ENCODE measurements at regions not wholly inside any gene's neighbourhood (a gene's known extent, or its start where the extent isn't known, plus 50 kb on each side); places are given as distances from the start of the nearest gene placed in this dataset.

- no peak overlapping the region for H2BK12ac ChIP-seq (ENCODE audit: low read length)
- H3K79me1 ChIP-seq (ENCODE audit: low read depth, low read length) = no peaks in the 10 kb centered on the region
- no peak overlapping the region for H3K4me2 ChIP-seq (ENCODE audit: insufficient read depth, low read length, poor library complexity, severe bottlenecking)
- H4K91ac ChIP-seq (ENCODE audit: low read depth, low read length, poor library complexity) = no peak overlapping the region
- H3K27me3 ChIP-seq (ENCODE audit: control insufficient read depth in 3 of 3, insufficient read depth in 3 of 3, low read depth in 1 of 3, low read length in 3 of 3) = no peaks in the 10 kb centered on the region
- no peak overlapping the region for H3K9ac ChIP-seq (ENCODE audit: low read depth, low read length, poor library complexity)
- no peak overlapping the region for H3K18ac ChIP-seq (ENCODE audit: low read length)
- no peak overlapping the region for H2BK15ac ChIP-seq (ENCODE audit: low read length)
- H2AK5ac ChIP-seq (ENCODE audit: low read depth, low read length) = no peak overlapping the region
- H3K4ac ChIP-seq (ENCODE audit: low read length) = no peak overlapping the region
- no peaks in the 10 kb centered on the region for H3K9me3 ChIP-seq (replicated peaks in 1 of 2; ENCODE audit: control insufficient read depth in 2 of 2, insufficient read depth in 1 of 2, low read depth in 1 of 2, low read length in 2 of 2)
- no peak overlapping the region for H3K27ac ChIP-seq (replicated peaks; ENCODE audit: low read length)
- no peak overlapping the region for H3K14ac ChIP-seq (ENCODE audit: low read length)
- WGBS, 2 donors (ENCODE audit: extremely low coverage in 2 of 2, insufficient read length in 2 of 2, insufficient replicate concordance in 1 of 2) = no CpG with 5 or more reads among the region's 1 CpG
- H2BK5ac ChIP-seq (ENCODE audit: low read length) = no peak overlapping the region
- DNase-seq (ENCODE audit: low spot score) = no peak
- H4K8ac ChIP-seq (ENCODE audit: low read depth, low read length) = no peak overlapping the region
- no peaks in the 10 kb centered on the region for H3K4me1 ChIP-seq (ENCODE audit: control insufficient read depth in 2 of 2, insufficient read depth in 1 of 2, low read depth in 1 of 2, low read length in 2 of 2)
- no peak overlapping the region for H3K23ac ChIP-seq (ENCODE audit: low read depth, low read length, poor library complexity)
- H3K4me3 ChIP-seq (ENCODE audit: low read length in 2 of 2) = no peak overlapping the region
- H2BK120ac ChIP-seq (ENCODE audit: low read depth, low read length) = no peak overlapping the region
- H2AFZ ChIP-seq (ENCODE audit: low read length) = no peak overlapping the region
- H3K36me3 ChIP-seq (replicated peaks in 1 of 2; ENCODE audit: control insufficient read depth in 2 of 2, insufficient read depth in 2 of 2, low read length in 2 of 2) = no peaks in the 10 kb centered on the region
These were observed 98.1 kb downstream of the VSIG4 start for GRCh38 chrX:65941775-65942174.

- Histone ChIP-seq H3K4me2 (ENCODE audit: insufficient read depth, low read length, poor library complexity, severe bottlenecking) (no peak overlapping the region), H3K27me3 (ENCODE audit: control insufficient read depth in 3 of 3, insufficient read depth in 3 of 3, low read depth in 1 of 3, low read length in 3 of 3) (no peaks in the 10 kb centered on the region), H3K36me3 (replicated peaks in 1 of 2; ENCODE audit: control insufficient read depth in 2 of 2, insufficient read depth in 2 of 2, low read length in 2 of 2) (no peaks in the 10 kb centered on the region), H3K4me1 (ENCODE audit: control insufficient read depth in 2 of 2, insufficient read depth in 1 of 2, low read depth in 1 of 2, low read length in 2 of 2) (no peaks in the 10 kb centered on the region), H3K14ac (ENCODE audit: low read length) (no peak overlapping the region), H2BK120ac (ENCODE audit: low read depth, low read length) (no peak overlapping the region), H3K4me3 (ENCODE audit: low read length in 2 of 2) (no peak overlapping the region), H3K27ac (replicated peaks; ENCODE audit: low read length) (no peak overlapping the region), H2BK5ac (ENCODE audit: low read length) (no peak overlapping the region), H4K8ac (ENCODE audit: low read depth, low read length) (no peak overlapping the region), H3K9me3 (replicated peaks in 1 of 2; ENCODE audit: control insufficient read depth in 2 of 2, insufficient read depth in 1 of 2, low read depth in 1 of 2, low read length in 2 of 2) (no peaks in the 10 kb centered on the region), H2BK15ac (ENCODE audit: low read length) (no peak overlapping the region), H3K23ac (ENCODE audit: low read depth, low read length, poor library complexity) (no peak overlapping the region), H2AFZ (ENCODE audit: low read length) (no peak overlapping the region), H2AK5ac (ENCODE audit: low read depth, low read length) (no peak overlapping the region), H3K79me1 (ENCODE audit: low read depth, low read length) (no peaks in the 10 kb centered on the region), H3K18ac (ENCODE audit: low read length) (no peak overlapping the region), H4K91ac (ENCODE audit: low read depth, low read length, poor library complexity) (no peak overlapping the region), H2BK12ac (ENCODE audit: low read length) (no peak overlapping the region), H3K9ac (ENCODE audit: low read depth, low read length, poor library complexity) (no peak overlapping the region), H3K4ac (ENCODE audit: low read length) (no peak overlapping the region)
- WGBS, 2 donors (ENCODE audit: extremely low coverage in 2 of 2, insufficient read length in 2 of 2, insufficient replicate concordance in 1 of 2) = no CpG with 5 or more reads among the region's 2 CpGs
- no peak for DNase-seq (ENCODE audit: low spot score)
These were observed 106.7 kb downstream of the VSIG4 start for GRCh38 chrX:65933085-65933589.

- Histone ChIP-seq H3K9me3 (replicated peaks in 1 of 2; ENCODE audit: control insufficient read depth in 2 of 2, insufficient read depth in 1 of 2, low read depth in 1 of 2, low read length in 2 of 2) (no peaks in the 10 kb centered on the region), H4K91ac (ENCODE audit: low read depth, low read length, poor library complexity) (no peak overlapping the region), H3K9ac (ENCODE audit: low read depth, low read length, poor library complexity) (no peak overlapping the region), H3K14ac (ENCODE audit: low read length) (no peak overlapping the region), H3K27me3 (ENCODE audit: control insufficient read depth in 3 of 3, insufficient read depth in 3 of 3, low read depth in 1 of 3, low read length in 3 of 3) (no peaks in the 10 kb centered on the region), H3K4ac (ENCODE audit: low read length) (no peak overlapping the region), H3K79me1 (ENCODE audit: low read depth, low read length) (no peaks in the 10 kb centered on the region), H3K4me2 (ENCODE audit: insufficient read depth, low read length, poor library complexity, severe bottlenecking) (no peak overlapping the region), H3K23ac (ENCODE audit: low read depth, low read length, poor library complexity) (no peak overlapping the region), H4K8ac (ENCODE audit: low read depth, low read length) (no peak overlapping the region), H2BK120ac (ENCODE audit: low read depth, low read length) (no peak overlapping the region), H2BK5ac (ENCODE audit: low read length) (no peak overlapping the region), H3K4me3 (ENCODE audit: low read length in 2 of 2) (no peak overlapping the region), H2AK5ac (ENCODE audit: low read depth, low read length) (no peak overlapping the region), H2BK12ac (ENCODE audit: low read length) (no peak overlapping the region), H2BK15ac (ENCODE audit: low read length) (no peak overlapping the region), H3K36me3 (replicated peaks in 1 of 2; ENCODE audit: control insufficient read depth in 2 of 2, insufficient read depth in 2 of 2, low read length in 2 of 2) (no peaks in the 10 kb centered on the region), H2AFZ (ENCODE audit: low read length) (no peak overlapping the region), H3K18ac (ENCODE audit: low read length) (no peak overlapping the region), H3K27ac (replicated peaks; ENCODE audit: low read length) (no peak overlapping the region), H3K4me1 (ENCODE audit: control insufficient read depth in 2 of 2, insufficient read depth in 1 of 2, low read depth in 1 of 2, low read length in 2 of 2) (no peaks in the 10 kb centered on the region)
- no CpG with 5 or more reads among the region's 10 CpGs for WGBS, 2 donors (ENCODE audit: extremely low coverage in 2 of 2, insufficient read length in 2 of 2, insufficient replicate concordance in 1 of 2)
- no peak for DNase-seq (ENCODE audit: low spot score)
These were observed 107.5 kb downstream of the VSIG4 start for GRCh38 chrX:65932173-65933084.

GRCh38 chrX:65928522-65928921 is 111.4 kb downstream of the VSIG4 start:
- Histone ChIP-seq H3K79me1 (ENCODE audit: low read depth, low read length) (no peaks in the 10 kb centered on the region), H3K14ac (ENCODE audit: low read length) (no peak overlapping the region), H2BK12ac (ENCODE audit: low read length) (no peak overlapping the region), H3K9ac (ENCODE audit: low read depth, low read length, poor library complexity) (no peak overlapping the region), H2BK15ac (ENCODE audit: low read length) (no peak overlapping the region), H3K18ac (ENCODE audit: low read length) (no peak overlapping the region), H3K9me3 (replicated peaks in 1 of 2; ENCODE audit: control insufficient read depth in 2 of 2, insufficient read depth in 1 of 2, low read depth in 1 of 2, low read length in 2 of 2) (no peaks in the 10 kb centered on the region), H3K4ac (ENCODE audit: low read length) (no peak overlapping the region), H4K8ac (ENCODE audit: low read depth, low read length) (no peak overlapping the region), H2AK5ac (ENCODE audit: low read depth, low read length) (no peak overlapping the region), H3K4me1 (ENCODE audit: control insufficient read depth in 2 of 2, insufficient read depth in 1 of 2, low read depth in 1 of 2, low read length in 2 of 2) (no peaks in the 10 kb centered on the region), H2BK120ac (ENCODE audit: low read depth, low read length) (no peak overlapping the region), H3K27ac (replicated peaks; ENCODE audit: low read length) (no peak overlapping the region), H3K4me2 (ENCODE audit: insufficient read depth, low read length, poor library complexity, severe bottlenecking) (no peak overlapping the region), H2AFZ (ENCODE audit: low read length) (no peak overlapping the region), H2BK5ac (ENCODE audit: low read length) (no peak overlapping the region), H4K91ac (ENCODE audit: low read depth, low read length, poor library complexity) (no peak overlapping the region), H3K27me3 (ENCODE audit: control insufficient read depth in 3 of 3, insufficient read depth in 3 of 3, low read depth in 1 of 3, low read length in 3 of 3) (no peaks in the 10 kb centered on the region), H3K36me3 (replicated peaks in 1 of 2; ENCODE audit: control insufficient read depth in 2 of 2, insufficient read depth in 2 of 2, low read length in 2 of 2) (no peaks in the 10 kb centered on the region), H3K23ac (ENCODE audit: low read depth, low read length, poor library complexity) (no peak overlapping the region), H3K4me3 (ENCODE audit: low read length in 2 of 2) (no peak overlapping the region)
- DNase-seq (ENCODE audit: low spot score) = no peak
- WGBS, 2 donors (ENCODE audit: extremely low coverage in 2 of 2, insufficient read length in 2 of 2, insufficient replicate concordance in 1 of 2) = no CpG with 5 or more reads among the region's 5 CpGs
